OCI-LY3 (cell line): ENCODE measurements at regions not wholly inside any gene's neighbourhood (a gene's known extent, or its start where the extent isn't known, plus 50 kb on each side); places are given as distances from the start of the nearest gene placed in this dataset.

Source experiments
- H2AFZ ChIP-seq: fragments of 200-600, 300-600 bp; shearing (Covaris generic); 2 replicates; pipeline ENCODE4 v1.6.0; 2014; ENCODE audit warnings: antibody characterized with exemption, low read depth, low read length
- H3K27ac ChIP-seq: fragments of 200-600, 300-600 bp; sonication (generic); 2 replicates; pipeline ENCODE4 v1.5.1; 2014; ENCODE audit warnings: mild to moderate bottlenecking, low read length, moderate library complexity, mixed read lengths
- H3K27me3 ChIP-seq: fragments of 200-600, 300-600 bp; sonication (generic); 2 replicates; pipeline ENCODE4 v1.6.1; 2014; ENCODE audit warnings: low read depth, low read length, mixed read lengths
- H3K36me3 ChIP-seq: fragments of 200-600, 300-600 bp; sonication (generic); replicated peaks from 2 replicates; pipeline ENCODE3; 2014; ENCODE audit warnings: low read depth, low read length, mixed read lengths
- H3K4me1 ChIP-seq: fragments of 300-600, 200-600 bp; sonication (generic); 2 replicates; pipeline ENCODE4 v1.6.1; 2014; ENCODE audit warnings: low read length, mixed read lengths
- H3K4me2 ChIP-seq: fragments of 200-600, 300-600 bp; sonication (generic); 2 replicates; pipeline ENCODE4 v1.6.1; 2014; ENCODE audit warnings: low read length, mixed read lengths
- H3K4me3 ChIP-seq: fragments of 300-600, 200-600 bp; sonication (generic); 2 replicates; pipeline ENCODE4 v1.5.1; 2014; ENCODE audit warnings: antibody characterized with exemption, mild to moderate bottlenecking, low read length, moderate library complexity
- H3K79me2 ChIP-seq: fragments of 300-600, 200-600 bp; shearing (Covaris generic); 2 replicates; pipeline ENCODE4 v1.6.1; 2014; ENCODE audit warnings: mild to moderate bottlenecking, low read length, mixed read lengths
- H3K9ac ChIP-seq: fragments of 300-600, 200-600 bp; shearing (Covaris generic); 2 replicates; pipeline ENCODE4 v1.6.0; 2014; ENCODE audit warnings: mild to moderate bottlenecking, low read length, moderate library complexity
- H3K9me3 ChIP-seq: fragments of 200-600, 300-600 bp; shearing (Covaris generic); 2 replicates; pipeline ENCODE4 v1.6.1; 2014; ENCODE audit warnings: low read length, mixed read lengths; ENCODE audit not compliant: insufficient read depth
- H4K20me1 ChIP-seq: fragments of 200-600, 300-600 bp; sonication (generic); 2 replicates; pipeline ENCODE4 v1.6.1; 2016; ENCODE audit warnings: low read length, mixed read lengths; ENCODE audit not compliant: insufficient read depth
- CTCF ChIP-seq: fragments of 200-600, 300-600 bp; sonication (generic); IDR thresholded peaks from 2 replicates; pipeline ENCODE4 v1.5.1; 2014; ENCODE audit warnings: antibody characterized with exemption, low read length, low read depth
- EZH2phosphoT487 ChIP-seq: fragments of 200-600 bp; shearing (Covaris generic); IDR thresholded peaks from 2 replicates; pipeline ENCODE4 v1.6.1; 2018; ENCODE audit warnings: antibody characterized with exemption, mixed run types, low read depth

GRCh38 chr9:19992556-19992955 lies 203.7 kb upstream of the SLC24A2 start:
- H3K27ac ChIP-seq: no peak overlapping the region
- no peaks in the 10 kb centered on the region for H3K36me3 ChIP-seq
- peaks cover 7% of the 10 kb centered on the region; the same call in 1 of the 2 replicates for H3K27me3 ChIP-seq
- no peak for TF ChIP-seq EZH2phosphoT487
- no peak for TF ChIP-seq CTCF
- H3K4me2 ChIP-seq: no peak overlapping the region
- H2AFZ ChIP-seq: no peak overlapping the region
- H3K4me3 ChIP-seq: no peak overlapping the region
- no peaks in the 10 kb centered on the region for H3K4me1 ChIP-seq
- no peaks in the 10 kb centered on the region for H3K9me3 ChIP-seq
- no peaks in the 10 kb centered on the region for H3K79me2 ChIP-seq
- H3K9ac ChIP-seq: no peak overlapping the region
- no peaks in the 10 kb centered on the region for H4K20me1 ChIP-seq

- H2AFZ ChIP-seq: no peak overlapping the region
- no peaks in the 10 kb centered on the region for H3K79me2 ChIP-seq
- no peaks in the 10 kb centered on the region for H3K9me3 ChIP-seq
- no peaks in the 10 kb centered on the region for H3K4me1 ChIP-seq
- H3K36me3 ChIP-seq: no peaks in the 10 kb centered on the region
- H3K9ac ChIP-seq: no peak overlapping the region
- H3K27me3 ChIP-seq: peaks cover 7% of the 10 kb centered on the region; the same call in 1 of the 2 replicates
- H4K20me1 ChIP-seq: no peaks in the 10 kb centered on the region
- no peak overlapping the region for H3K27ac ChIP-seq
- H3K4me2 ChIP-seq: no peak overlapping the region
- TF ChIP-seq EZH2phosphoT487: no peak
- no peak for TF ChIP-seq CTCF
- no peak overlapping the region for H3K4me3 ChIP-seq
These were observed 200.4 kb upstream of the SLC24A2 start for GRCh38 chr9:19989213-19989612.

DNA sequence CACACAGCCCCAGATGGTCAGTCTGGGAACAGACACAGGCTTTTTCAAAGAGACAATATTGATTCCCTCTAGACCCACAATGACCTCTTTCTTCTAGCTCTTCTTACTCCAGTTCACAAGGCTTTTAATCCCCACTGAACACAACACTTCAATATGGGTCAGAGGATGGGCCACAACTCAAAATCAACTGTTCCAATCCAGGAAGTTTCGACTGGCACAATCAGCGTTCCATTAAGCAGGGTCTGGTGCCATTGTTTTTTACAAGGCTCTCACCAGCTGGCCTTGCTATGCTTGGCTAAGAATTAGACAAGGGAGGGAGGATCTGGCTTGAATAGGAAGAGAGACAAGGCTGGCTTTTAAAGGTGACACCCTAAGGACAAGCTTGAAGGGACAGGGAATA lies 199.4 kb upstream of the SLC24A2 start:
- H3K79me2 ChIP-seq: no peaks in the 10 kb centered on the region
- peaks cover 7% of the 10 kb centered on the region; the same call in 1 of the 2 replicates for H3K27me3 ChIP-seq
- no peaks in the 10 kb centered on the region for H3K9me3 ChIP-seq
- no peak overlapping the region for H3K9ac ChIP-seq
- no peak overlapping the region for H2AFZ ChIP-seq
- TF ChIP-seq EZH2phosphoT487 (no peak), CTCF (no peak)
- no peaks in the 10 kb centered on the region for H3K36me3 ChIP-seq
- no peak overlapping the region for H3K4me2 ChIP-seq
- no peaks in the 10 kb centered on the region for H3K4me1 ChIP-seq
- no peak overlapping the region for H3K4me3 ChIP-seq
- H3K27ac ChIP-seq: no peak overlapping the region
- no peaks in the 10 kb centered on the region for H4K20me1 ChIP-seq

GRCh38 chr9:19985081-19985480 lies 196.2 kb upstream of the SLC24A2 start:
- TF ChIP-seq CTCF (no peak), EZH2phosphoT487 (no peak)

More at GRCh38 chr9:19985081-19985480, 196.2 kb upstream of the SLC24A2 start:
- Histone ChIP-seq H3K9me3 (no peaks in the 10 kb centered on the region), H3K36me3 (no peaks in the 10 kb centered on the region), H3K4me3 (no peak overlapping the region), H3K27ac (no peak overlapping the region), H3K27me3 (peaks cover 7% of the 10 kb centered on the region; the same call in 1 of the 2 replicates), H2AFZ (no peak overlapping the region), H3K4me2 (no peak overlapping the region), H3K9ac (no peak overlapping the region), H4K20me1 (no peaks in the 10 kb centered on the region), H3K79me2 (no peaks in the 10 kb centered on the region), H3K4me1 (no peaks in the 10 kb centered on the region)
